CMK (cell line): ENCODE measurements at regions not wholly inside any gene's neighbourhood (a gene's known extent, or its start where the extent isn't known, plus 50 kb on each side); places are given as distances from the start of the nearest gene placed in this dataset.

Experiments
- DNase-seq: peaks from one replicate; pipeline ENCODE4 v3.0.0-alpha.2; 2010; ENCODE audit warnings: low read depth

DNA sequence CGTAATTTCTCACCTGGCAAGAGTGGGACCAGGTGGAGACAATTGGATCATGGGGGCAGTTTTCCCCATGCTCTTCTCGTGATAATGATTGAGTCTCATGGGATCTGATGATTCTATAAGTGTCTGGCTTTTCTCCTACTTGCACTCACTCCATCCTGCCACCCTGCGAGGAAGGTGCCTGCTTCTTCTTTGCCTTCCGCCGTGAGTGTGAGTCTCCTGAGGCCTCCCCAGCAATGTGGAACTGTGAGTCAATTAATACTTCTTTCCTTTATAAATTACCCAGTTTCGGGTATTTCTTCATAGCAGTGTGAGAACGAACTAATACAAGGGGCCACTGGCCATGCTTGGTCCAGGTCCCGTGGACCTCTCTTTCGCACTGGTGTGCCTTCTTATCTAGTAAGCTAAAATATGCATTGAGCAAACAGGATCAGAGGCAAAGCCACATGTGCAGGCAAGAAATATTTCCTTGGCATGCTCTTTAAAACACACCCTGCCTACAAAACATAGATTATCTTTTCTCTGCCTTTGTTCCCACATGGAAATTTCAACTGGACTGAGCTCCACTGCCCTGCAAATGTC lies 821.1 kb downstream of the TRIB2 start:
- no peak for DNase-seq

DNA sequence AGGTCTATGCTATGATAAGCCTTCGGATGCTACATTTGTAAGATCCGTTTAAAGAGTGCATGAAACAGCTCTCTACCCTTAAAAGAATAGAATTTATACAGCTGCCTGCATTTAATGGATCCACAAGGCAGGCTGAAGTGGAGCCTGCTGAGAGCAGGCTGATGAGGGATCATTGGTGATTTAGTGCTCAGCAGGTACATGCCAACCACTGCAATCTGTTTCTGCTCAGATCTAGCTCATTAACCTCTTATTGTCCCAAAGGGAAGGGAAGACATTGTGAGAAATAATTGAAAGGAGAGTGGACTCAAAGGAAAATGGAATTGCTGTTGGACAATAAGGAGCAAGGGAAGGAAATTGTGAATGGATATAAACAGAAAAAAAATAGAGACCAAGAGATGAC lies 822.6 kb downstream of the TRIB2 start:
- DNase-seq = no peak

DNA sequence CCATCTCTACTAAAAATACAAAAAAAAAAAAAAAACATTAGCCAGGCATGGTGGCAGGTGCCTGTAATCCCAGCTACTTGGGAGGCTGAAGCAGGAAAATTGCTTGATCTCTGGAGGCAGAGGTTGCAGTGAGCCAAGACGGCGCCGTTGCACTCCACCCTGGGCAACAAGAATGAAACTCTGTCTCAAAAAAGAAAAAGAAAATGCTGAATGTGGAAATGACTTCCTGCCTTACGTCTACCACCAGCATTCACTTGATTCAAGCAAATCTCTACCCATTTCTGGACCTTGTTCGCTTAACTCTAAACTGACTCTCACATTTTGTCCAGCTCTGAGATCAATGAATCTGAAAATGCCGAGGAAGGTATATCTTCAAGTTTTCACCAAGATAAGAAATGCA lies 825.3 kb downstream of the TRIB2 start:
- DNase-seq = no peak

DNA sequence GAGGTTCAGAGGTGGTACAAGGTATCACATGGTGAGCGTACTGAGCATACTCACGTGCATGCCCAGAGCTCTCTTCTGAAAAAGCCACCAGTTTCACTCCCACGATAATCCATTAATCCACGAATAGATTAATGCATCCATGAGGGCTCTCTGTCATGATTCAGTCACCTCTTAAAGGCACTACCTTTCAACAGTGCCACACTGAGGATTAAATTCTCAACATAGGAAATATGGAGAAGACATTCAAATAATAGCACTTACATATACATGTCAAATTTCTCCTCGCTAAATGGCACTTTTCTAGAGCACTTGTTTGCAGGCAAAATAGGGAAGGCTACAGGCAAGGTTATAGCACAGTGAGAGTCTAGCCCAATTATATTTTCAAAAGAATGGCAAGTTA lies 825.9 kb downstream of the TRIB2 start:
- no peak for DNase-seq

DNA sequence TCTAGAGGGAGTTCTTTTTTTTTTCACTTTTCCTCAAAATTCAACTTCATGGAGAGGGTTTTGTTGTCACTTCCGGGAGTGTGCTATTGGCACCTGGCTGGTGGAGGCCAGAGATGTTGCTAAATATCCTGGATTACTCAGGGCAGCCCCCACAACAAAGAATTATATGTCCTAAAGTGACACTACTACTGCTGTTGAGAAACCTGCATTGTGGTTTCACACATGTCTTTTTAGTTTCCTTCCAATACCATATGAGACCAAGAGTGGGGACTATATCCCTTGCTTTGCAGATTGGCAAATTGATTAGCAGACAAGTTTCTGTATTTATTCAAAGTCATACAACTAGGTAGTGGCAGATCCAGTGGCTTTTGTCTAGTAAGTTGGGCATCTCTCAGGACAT lies 826.8 kb downstream of the TRIB2 start:
- DNase-seq = no peak

DNA sequence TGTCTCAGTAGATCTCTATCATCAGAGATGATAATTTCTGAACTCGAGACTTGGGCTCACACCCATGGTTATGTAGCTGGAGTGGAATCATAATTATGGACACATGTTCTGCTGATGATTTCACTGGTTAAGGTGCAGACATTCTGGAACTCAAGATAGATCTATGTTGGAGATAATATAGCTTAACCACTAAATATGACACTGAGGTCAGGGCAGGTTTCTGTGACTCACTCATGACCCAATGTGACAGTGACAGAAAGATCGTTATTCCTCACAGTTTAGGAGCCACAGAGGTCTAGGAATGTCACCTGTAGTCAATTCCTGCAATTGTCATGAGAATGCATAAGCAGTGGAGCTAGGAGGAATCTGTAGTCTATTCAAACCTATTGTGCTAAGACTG lies 828.6 kb downstream of the TRIB2 start:
- no peak for DNase-seq

DNA sequence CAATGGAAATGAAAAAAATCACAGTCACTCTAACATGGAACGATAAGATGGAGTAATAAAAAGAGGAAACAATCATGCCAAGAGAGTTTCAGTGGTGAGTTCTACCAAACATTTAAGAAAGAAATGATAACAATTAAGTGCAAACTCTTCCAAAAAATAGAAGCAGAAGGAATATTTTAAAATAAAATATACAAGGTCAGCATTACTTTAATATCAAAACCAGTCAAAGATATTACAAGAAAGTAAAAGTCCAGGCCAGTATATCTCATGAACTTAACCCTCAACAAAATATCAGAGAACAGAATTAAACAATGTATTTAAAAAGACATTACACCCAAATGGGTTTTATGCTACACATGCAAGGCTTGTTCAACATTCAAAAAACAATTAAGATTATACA lies 829.4 kb downstream of the TRIB2 start:
- DNase-seq = no peak

DNA sequence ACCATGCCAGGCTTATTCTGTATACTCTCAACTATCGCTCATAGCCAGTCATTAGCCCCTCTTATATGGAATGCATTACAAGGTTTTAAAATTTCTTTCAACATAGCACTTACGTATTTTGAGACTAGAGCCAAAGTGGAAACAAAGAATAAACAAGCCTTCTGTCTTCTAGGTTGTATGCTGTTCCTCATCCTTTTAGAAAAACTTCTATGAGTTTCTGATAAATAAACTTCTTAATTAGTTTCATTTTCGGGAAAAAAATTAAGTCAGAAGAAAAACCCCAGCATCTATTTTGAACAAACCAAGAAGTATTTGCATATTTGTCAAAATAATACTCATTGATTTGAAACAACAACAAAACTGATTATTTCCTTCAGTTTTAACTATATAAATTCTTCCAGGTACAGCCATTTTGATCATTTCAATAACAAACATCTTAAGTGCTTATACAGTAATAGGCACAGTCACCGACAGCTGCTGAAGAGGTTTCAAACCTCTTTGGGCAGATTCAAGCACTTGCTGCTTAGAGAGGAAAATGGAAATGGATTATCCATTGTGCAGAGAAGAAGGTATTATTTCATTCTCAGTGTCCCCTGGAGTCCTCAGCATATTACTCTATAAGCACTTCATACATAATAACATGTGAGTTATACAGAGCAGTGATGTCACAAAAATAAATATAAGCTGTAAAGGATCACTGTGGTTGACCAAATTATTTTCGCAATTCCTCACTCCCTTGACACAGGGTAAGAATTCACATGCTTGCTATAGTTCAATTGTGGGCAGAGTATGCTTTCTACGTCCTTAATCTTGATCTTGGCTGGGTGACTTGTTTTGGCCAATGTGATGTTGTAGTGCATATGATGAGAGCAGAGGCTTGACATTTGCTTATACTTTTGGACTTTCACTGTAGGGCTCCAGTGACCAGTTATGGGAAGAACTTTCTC lies 833.8 kb downstream of the TRIB2 start:
- no peak for DNase-seq

DNA sequence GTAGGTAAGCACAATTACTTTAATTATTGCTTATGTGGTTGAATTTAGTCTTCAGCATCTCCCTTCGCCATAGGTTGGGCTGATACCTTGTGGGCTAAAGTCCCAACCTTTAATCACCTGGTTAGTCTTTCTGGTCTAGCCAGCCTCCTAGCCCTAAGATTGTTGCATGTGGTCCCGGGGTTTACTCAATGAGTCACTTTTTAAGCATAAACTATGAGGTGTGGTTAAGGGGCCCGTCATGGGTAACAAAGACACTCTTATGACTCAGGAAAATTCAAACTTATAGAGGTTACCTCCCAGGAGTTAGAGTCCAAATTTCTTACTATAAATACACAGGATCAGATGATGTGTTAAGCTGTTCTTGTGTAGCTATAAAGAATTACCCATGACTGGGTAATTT lies 841.6 kb downstream of the TRIB2 start:
- no peak for DNase-seq

DNA sequence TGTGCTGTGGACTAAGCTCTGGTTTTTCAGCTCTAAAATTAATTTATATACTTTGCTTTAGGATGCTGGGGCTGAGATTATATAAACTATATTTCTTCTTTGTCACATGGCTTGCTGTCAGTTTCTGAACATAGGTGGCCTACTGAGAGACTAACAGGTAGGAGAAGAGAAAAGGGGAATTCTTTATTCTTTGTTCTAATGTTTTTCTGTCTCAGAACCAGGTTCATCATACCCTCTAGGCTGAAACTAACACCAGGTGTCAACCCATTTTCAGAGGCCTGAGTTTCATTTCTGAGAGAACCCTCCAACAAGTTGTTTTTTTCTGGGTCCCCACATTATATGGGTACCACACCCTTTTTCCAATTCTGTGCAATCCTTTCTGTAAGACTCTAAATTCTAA lies 843.6 kb downstream of the TRIB2 start:
- no peak for DNase-seq

DNA sequence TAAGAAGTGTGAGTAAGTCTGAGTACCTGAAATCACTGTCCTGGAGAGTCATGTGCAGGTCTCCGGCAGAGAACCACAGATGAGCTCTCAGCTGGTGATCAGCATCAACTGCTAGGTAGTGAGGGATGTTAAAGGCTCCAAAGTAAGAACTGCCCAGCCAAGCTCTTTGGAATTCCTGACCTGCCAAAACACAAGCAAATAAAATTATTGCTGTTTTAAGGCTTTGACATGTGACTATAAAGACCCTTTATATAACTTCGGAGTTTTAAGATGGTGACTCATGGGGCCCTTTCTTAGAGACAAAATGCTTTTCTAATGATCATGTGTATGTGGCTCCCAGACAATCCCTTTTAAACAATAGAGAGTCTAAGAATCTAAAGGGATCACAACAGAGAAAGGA lies 855.7 kb downstream of the TRIB2 start:
- no peak for DNase-seq

DNA sequence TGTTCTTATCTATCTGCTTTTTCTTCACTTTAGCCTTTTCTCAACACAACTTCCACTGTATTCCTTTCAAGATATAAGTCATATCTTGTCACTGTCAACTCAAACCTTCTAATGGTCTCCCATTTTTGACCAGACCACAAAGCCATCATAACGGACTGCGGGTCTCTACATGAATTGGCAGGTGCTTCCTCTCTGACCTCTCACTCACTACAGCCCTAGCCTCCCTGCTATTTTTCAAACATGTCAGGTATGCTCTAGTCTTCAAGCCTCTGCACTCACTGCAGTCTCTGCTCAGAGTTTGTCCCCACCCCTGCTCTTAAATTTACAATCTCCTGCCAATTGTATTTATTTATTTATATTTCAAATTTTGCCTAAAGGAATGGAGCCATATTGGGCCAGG lies 858.1 kb downstream of the TRIB2 start:
- DNase-seq = no peak

DNA sequence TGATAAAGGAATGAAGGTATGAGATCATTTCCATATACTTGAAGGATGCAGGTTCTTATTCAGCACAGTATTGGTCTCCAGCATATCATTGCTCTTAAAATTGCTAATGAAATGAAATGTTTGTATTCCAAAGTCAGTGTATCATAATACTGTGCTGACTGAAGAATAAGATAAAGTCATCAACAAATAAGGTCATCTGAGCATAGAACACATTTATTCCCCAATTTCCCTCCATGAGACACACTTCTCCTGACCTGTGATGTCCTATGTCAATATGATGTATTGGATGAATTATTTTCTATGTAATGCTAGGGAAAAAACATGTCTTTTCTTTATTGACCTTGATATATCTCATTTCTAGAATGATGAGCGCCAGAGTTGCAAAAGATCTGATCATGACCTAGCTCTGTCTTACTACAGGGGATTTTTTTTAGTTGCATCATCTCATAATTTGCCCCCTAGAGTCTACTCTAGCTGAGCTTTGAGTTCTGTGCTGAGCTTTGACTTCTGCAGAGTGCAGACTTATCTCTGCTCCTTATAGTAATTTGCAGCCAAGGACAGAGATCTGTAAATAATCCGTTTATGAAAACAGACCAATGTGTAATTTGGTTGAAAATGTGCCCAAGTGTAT lies 859.8 kb downstream of the TRIB2 start:
- no peak for DNase-seq

DNA sequence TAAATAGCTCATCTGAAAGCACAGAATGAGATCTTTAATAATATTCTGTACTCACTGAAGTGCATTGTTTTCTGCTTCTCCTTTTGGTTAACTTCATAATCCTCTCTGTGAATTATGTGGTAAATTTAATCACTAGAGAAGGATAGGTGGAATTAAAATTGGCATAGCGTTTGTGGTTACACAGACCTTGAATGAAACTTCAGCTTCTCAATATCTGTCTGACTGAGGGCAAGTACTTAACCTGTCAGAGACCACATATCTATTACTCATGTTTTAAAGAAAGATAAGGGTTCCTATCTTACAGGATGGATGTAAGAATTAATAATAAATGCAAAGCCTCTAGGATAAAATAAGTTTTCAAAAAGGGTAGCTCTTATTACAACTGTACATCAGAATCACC lies 861.8 kb downstream of the TRIB2 start:
- DNase-seq = no peak

DNA sequence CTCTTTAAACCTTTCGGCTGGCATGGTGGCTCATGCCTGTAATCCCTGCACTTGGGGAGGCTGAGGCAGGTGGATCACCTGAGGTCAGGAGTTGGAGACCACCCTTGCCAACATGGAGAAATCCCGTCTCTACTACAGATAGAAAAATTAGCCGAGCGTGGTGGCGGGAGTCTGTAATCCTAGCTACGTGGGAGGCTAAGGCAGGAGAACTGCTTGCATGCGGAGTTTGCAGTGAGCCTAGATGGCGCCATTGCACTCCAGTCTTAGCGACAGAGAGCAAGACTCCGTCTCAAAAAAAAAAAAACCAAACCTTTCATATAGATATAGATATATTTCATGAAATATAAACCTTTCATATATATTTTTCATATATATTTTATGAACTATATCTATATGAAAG lies 864.7 kb downstream of the TRIB2 start:
- DNase-seq = peak; percentile 24

DNA sequence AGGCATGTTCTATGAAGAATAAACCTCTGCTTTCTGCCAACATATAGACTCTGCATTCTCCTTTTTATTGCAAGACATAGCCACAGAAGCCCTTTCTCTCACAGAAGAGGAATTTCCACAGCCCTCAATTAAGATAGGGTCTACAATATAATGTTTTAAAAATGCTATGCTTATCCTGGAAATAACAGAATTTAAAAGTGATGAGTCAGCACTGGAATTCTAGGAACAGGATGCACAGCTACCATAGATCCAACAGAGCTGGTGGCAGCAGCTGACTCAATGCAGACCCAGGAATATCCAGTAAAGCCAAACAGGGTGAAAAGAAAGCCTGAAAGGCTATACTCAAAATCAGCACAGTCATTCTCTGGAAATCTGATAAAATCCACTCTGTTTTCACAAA lies 866.9 kb downstream of the TRIB2 start:
- DNase-seq = no peak

DNA sequence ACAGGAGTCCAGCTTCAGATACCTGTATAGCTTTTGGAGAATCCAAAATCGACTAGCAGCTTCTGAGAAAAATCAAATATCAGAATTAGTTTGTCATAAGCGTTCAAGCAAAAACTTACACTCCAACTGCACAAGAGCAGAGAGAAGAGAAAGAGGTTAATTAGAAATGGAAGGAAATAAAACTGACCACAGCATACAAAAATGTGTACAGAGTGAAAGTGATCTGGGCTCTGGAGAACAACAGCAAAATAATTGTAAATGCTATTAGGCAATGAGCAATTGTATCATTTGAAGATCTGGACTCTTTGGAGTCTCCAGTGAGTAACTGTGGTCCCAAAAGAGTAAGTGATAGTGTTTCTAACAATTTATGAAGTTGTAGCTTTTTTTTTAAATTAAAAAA lies 867.3 kb downstream of the TRIB2 start:
- DNase-seq = no peak

DNA sequence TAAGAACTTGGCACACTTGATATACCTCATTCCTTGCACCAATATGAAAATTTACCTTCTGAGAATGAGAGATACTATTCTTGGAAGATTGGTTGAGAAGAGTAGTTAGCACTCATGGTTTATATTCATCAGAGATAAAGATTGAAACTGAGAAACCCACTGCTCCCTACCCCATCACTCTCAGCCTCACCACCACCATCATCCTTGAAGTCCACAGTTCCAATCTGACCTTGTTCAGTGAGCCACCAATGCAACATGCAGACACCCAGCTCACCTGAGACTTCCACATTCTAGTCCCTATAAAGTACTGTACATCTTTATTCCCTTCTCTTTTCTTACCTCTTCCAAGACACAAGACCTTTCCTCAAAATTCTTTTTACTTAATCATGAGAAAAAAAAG lies 869.0 kb downstream of the TRIB2 start:
- no peak for DNase-seq

DNA sequence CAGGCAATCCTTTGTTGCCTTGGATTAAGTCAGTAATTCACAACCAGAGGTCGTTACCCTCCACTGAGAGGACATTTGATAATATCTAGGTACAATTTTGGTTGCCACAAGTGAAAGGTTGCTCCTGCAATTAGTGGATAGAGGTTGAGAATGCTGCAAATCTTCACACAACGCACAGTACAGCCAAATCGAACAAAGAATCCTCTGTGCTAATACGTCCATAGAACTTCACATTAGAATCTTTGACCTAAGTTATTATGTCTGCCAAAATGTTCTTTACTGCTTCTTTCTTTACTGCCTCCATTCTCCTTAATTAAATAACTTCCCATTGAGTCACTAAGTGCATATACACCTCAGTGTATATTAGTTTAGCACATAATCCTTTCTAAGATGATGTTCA lies 879.5 kb downstream of the TRIB2 start:
- DNase-seq = no peak

DNA sequence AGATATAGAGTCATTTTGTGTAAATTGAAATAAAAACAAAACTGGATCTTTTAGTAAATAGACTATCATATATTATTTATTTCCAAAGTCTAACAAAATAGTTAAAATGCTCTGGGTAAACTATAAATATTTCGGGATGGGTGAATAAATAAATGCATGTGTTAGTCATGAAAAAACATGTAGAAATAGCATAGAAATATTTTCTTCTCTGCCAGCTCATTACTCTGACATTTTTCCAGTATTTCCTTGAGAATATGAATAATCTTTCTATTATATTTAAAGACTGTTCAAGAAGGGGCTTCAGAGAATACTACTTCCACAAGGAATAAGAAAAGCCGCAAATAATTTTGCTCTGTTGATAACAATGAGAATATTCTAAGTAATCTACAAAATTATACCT lies 880.4 kb downstream of the TRIB2 start:
- no peak for DNase-seq

DNA sequence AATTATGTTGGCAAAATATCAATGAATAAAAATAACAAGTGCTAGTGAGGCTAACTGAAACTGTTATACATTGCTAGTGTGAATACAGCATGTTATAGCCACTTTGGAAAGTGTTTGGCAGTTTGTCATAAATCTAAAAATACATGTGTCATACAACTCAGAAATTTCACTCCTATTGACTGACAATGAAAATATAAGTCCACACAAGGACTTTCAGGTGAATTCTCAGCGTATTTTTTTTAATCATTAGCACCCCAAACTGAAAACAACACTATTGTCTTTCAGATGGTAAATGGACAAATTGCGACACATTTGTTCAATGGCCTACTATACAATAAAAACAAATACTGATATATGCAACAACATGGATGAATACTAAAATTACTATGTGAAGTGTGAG lies 884.8 kb downstream of the TRIB2 start:
- no peak for DNase-seq

DNA sequence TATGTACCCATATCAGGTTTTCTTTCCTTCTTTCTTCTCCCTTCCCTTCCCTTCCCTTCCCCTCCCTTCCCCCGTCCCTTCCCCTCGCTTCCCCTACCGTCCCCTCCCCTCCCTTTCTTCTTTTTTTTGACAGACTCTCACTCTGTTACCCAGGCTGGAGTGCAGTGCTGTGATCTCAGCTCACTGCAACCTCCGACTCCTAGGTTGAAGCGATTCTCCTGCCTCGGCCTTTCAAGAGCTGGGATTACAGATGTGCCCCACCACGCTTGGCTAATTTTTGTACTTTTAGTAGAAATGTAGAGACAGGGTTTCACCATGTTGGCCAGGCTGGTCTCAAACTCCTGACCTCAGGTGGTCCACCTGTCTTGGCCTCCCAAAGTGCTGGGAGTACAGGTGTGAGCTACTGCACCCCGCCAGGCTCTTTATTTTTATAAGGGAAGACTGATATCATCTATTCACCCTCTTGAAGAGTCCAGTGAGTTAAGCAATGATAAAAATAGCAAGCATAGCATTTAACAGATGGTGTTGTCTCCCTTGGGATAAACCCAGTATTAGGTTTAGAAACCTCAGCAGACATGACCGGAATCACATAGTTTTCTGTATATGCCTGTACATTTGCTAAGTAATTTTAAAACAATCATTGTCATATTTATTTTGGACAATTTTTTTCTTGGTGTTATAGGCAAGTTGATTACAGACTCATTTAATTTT lies 888.4 kb downstream of the TRIB2 start:
- no peak for DNase-seq

DNA sequence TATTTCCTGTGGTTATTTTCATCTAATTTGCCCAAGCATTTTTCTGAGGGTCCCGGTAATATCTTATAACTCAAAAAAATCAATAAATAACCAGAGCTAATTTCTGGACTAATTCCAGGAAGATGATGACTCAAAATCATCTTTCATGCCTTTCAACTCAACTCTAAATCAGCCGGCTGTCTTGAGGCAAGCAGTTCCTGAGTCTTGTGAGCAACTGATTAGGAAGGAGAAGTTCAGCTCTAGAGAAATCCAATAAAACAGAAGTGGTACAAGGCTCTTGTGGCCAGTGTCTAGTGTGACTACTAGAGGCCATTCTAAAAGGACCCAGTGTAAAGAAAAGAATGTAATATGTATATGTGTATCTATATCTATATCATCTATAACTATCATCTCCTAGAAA lies 890.4 kb downstream of the TRIB2 start:
- no peak for DNase-seq
